GM23338 (cell line): ENCODE measurements at regions not wholly inside any gene's neighbourhood (a gene's known extent, or its start where the extent isn't known, plus 50 kb on each side); places are given as distances from the start of the nearest gene placed in this dataset.

Experiments used
- ATAC-seq: fragments of 200-7000 bp; cut with Tn5 transposase; 3 replicates; pipeline ENCODE4 v1.9.1; 2020
- DNase-seq: peaks from one replicate; pipeline ENCODE4 v3.0.0-alpha.2; 2015; ENCODE audit warnings: low spot score
- H2AFZ ChIP-seq: fragments of 200-600 bp; sonication (generic); 2 replicates; pipeline ENCODE4 v1.8.0; 2016; ENCODE audit warnings: antibody characterized with exemption, mild to moderate bottlenecking, moderate library complexity
- H3F3A ChIP-seq: fragments of 200-600 bp; sonication (generic); replicated peaks from 2 replicates; pipeline ENCODE4 v1.8.0; 2017; ENCODE audit warnings: antibody characterized with exemption, mixed run types, low read depth
- H3K27ac ChIP-seq: fragments of 200-600 bp; sonication (generic); 2 replicates; pipeline ENCODE4 v1.6.1; 2016; ENCODE audit warnings: low read depth
- H3K27me3 ChIP-seq: fragments of 200-600 bp; sonication (generic); 2 replicates; pipeline ENCODE4 v1.8.0; 2016; ENCODE audit warnings: mild to moderate bottlenecking, mixed run types, moderate library complexity; ENCODE audit not compliant: insufficient read depth
- H3K36me3 ChIP-seq: fragments of 200-600 bp; sonication (generic); 2 replicates; pipeline ENCODE4 v1.8.0; 2016; ENCODE audit warnings: mild to moderate bottlenecking; ENCODE audit not compliant: insufficient read depth
- H3K4me1 ChIP-seq: fragments of 200-600 bp; sonication (generic); 2 replicates; pipeline ENCODE4 v1.8.0; 2016; ENCODE audit warnings: mild to moderate bottlenecking, moderate library complexity; ENCODE audit not compliant: insufficient read depth
- H3K4me2 ChIP-seq: fragments of 200-600 bp; sonication (generic); 2 replicates; pipeline ENCODE4 v1.7.1; 2017; ENCODE audit warnings: mixed run types
- H3K4me3 ChIP-seq: fragments of 200-600 bp; sonication (generic); 2 replicates; pipeline ENCODE4 v1.6.1; 2016; ENCODE audit warnings: mixed run types
- H3K79me2 ChIP-seq: fragments of 200-600 bp; sonication (generic); replicated peaks from 2 replicates; pipeline ENCODE4 v1.8.0; 2017; ENCODE audit warnings: mild to moderate bottlenecking; ENCODE audit not compliant: insufficient read depth
- H3K9me2 ChIP-seq: fragments of 200-600 bp; sonication (generic); 2 replicates; pipeline ENCODE4 v1.8.0; 2017; ENCODE audit not compliant: insufficient read depth
- H4K20me1 ChIP-seq: fragments of 200-600 bp; sonication (generic); replicated peaks from 2 replicates; pipeline ENCODE4 v1.8.0; 2017; ENCODE audit warnings: mild to moderate bottlenecking; ENCODE audit not compliant: insufficient read depth
- H3K27ac Mint-ChIP-seq: 2 replicates; pipeline ENCODE4 v1.8.0; 2020; ENCODE audit warnings: inconsistent platforms, mild to moderate bottlenecking, moderate library complexity, mixed read lengths
- H3K27me3 Mint-ChIP-seq: 3 replicates; pipeline ENCODE4 v1.8.0; 2022; ENCODE audit warnings: low read depth, mild to moderate bottlenecking, moderate library complexity, mixed read lengths, inconsistent platforms; ENCODE audit not compliant: insufficient read depth, poor library complexity
- H3K36me3 Mint-ChIP-seq: 3 replicates; pipeline ENCODE4 v1.8.0; 2021; ENCODE audit warnings: low read depth, mild to moderate bottlenecking, inconsistent platforms, moderate library complexity, mixed read lengths
- H3K4me1 Mint-ChIP-seq: 3 replicates; pipeline ENCODE4 v1.8.0; 2020; ENCODE audit warnings: mild to moderate bottlenecking, inconsistent platforms, mixed read lengths
- H3K4me3 Mint-ChIP-seq: 3 replicates; pipeline ENCODE4 v1.8.0; 2021; ENCODE audit warnings: moderate library complexity, mild to moderate bottlenecking, inconsistent platforms, mixed read lengths
- H3K9me3 Mint-ChIP-seq: 3 replicates; pipeline ENCODE4 v1.8.0; 2020; ENCODE audit warnings: moderate library complexity, mild to moderate bottlenecking, inconsistent platforms, mixed read lengths
- EZH2 ChIP-seq: fragments of 200-600 bp; sonication (generic); IDR thresholded peaks from one replicate; pipeline ENCODE4 v1.8.0; 2017; ENCODE audit warnings: antibody characterized with exemption, mild to moderate bottlenecking, low read depth; ENCODE audit not compliant: unreplicated experiment
- ZNF114 ChIP-seq: fragments of 250-450 bp; sonication (Bioruptor Pico); IDR thresholded peaks from 2 replicates; pipeline ENCODE4 v1.5.0; 2020; ENCODE audit warnings: mild to moderate bottlenecking, moderate library complexity
- ZNF331 ChIP-seq: fragments of 250-450 bp; sonication (Bioruptor Pico); IDR thresholded peaks from 2 replicates; pipeline ENCODE4 v1.5.0; 2020; ENCODE audit warnings: low read depth, mild to moderate bottlenecking, moderate library complexity
- ZNF462 ChIP-seq: fragments of 250-450 bp; sonication (Bioruptor Pico); IDR thresholded peaks from 2 replicates; pipeline ENCODE4 v1.5.0; 2020; ENCODE audit warnings: mild to moderate bottlenecking, moderate library complexity

- H3K9me3 Mint-ChIP-seq: no peaks in the 10 kb centered on the region; the same call in 2 of the 3 replicates
- Histone ChIP-seq H3K27me3 (no peaks in the 10 kb centered on the region), H3K4me1 (no peaks in the 10 kb centered on the region), H3K79me2 (no peaks in the 10 kb centered on the region), H3K27ac (no peak overlapping the region), H3K9me2 (peaks cover 7% of the 10 kb centered on the region; the same call in 1 of the 2 replicates), H4K20me1 (no peaks in the 10 kb centered on the region), H3K36me3 (no peaks in the 10 kb centered on the region; the same call in 1 of the 2 replicates), H3K4me3 (no peak overlapping the region), H2AFZ (no peak overlapping the region; the same call in 1 of the 2 replicates), H3K4me2 (no peak overlapping the region), H3F3A (no peaks in the 10 kb centered on the region)
- no peak for TF ChIP-seq ZNF462 (CRISPR knock-in tag)
- ATAC-seq (no peak), DNase-seq (no peak)
- 0 out of 3 replicates have a peak, but pooled peaks cover 2% of the 10 kb centered on the region for H3K4me1 Mint-ChIP-seq
- H3K4me3 Mint-ChIP-seq: no peak overlapping the region
- H3K36me3 Mint-ChIP-seq: no peaks in the 10 kb centered on the region
- H3K27ac Mint-ChIP-seq: no peak overlapping the region
- peaks cover 4% of the 10 kb centered on the region for H3K27me3 Mint-ChIP-seq
Observed at GRCh38 chr7:138358850-138359341, 101.2 kb upstream of the TRIM24 start.

- Histone ChIP-seq H2AFZ (0 out of 2 replicates have a peak overlapping the region, but pooled peaks have one; percentile 45), H4K20me1 (no peaks in the 10 kb centered on the region), H3K36me3 (no peaks in the 10 kb centered on the region; the same call in 1 of the 2 replicates), H3K4me1 (no peaks in the 10 kb centered on the region), H3K27me3 (no peaks in the 10 kb centered on the region), H3K27ac (no peak overlapping the region), H3F3A (no peaks in the 10 kb centered on the region), H3K9me2 (peaks cover 9% of the 10 kb centered on the region; the same call in 1 of the 2 replicates), H3K4me3 (no peak overlapping the region), H3K79me2 (no peaks in the 10 kb centered on the region), H3K4me2 (no peak overlapping the region)
- Mint-ChIP-seq H3K27me3 (peaks cover 4% of the 10 kb centered on the region), H3K9me3 (no peaks in the 10 kb centered on the region; the same call in 2 of the 3 replicates), H3K4me3 (no peak overlapping the region), H3K27ac (no peak overlapping the region), H3K4me1 (0 out of 3 replicates have a peak, but pooled peaks cover 2% of the 10 kb centered on the region), H3K36me3 (no peaks in the 10 kb centered on the region)
- no peak for ATAC-seq
- DNase-seq: no peak
- TF ChIP-seq EZH2 (no peak), ZNF114 (CRISPR knock-in tag) (no peak), ZNF331 (no peak)
Observed at GRCh38 chr7:138359870-138360559, 100.0 kb upstream of the TRIM24 start.
